Uterus (tissue), 3 donors: ENCODE measurements at regions not wholly inside any gene's neighbourhood (a gene's known extent, or its start where the extent isn't known, plus 50 kb on each side); places are given as distances from the start of the nearest gene placed in this dataset.

Source experiments
- DNase-seq, 2 donors: peaks; one replicate each; pipeline ENCODE4 v3.0.0-alpha.2; 2019 to 2020
- H3K27ac ChIP-seq, 2 donors: fragments of 200-600 bp; sonication (generic); 1 replicate in 1 of 2; 2 replicates in 1 of 2; pipeline ENCODE4 v1.5.1; 2016 to 2018
- H3K27me3 ChIP-seq, 2 donors: fragments of 200-600 bp; sonication (generic); one replicate each; pipeline ENCODE4 v1.5.1; 2018 to 2019; ENCODE audit warnings: control low read depth in 1 of 2
- H3K36me3 ChIP-seq, 2 donors: fragments of 200-600 bp; sonication (generic); one replicate each; pipeline ENCODE4 v1.5.1; 2019; ENCODE audit warnings: control low read depth in 1 of 2
- H3K4me1 ChIP-seq, 2 donors: fragments of 200-600 bp; sonication (generic); one replicate each; pipeline ENCODE4 v1.5.1; 2018 to 2019; ENCODE audit warnings: control low read depth in 1 of 2
- H3K4me3 ChIP-seq, 2 donors: fragments of 200-600 bp; sonication (generic); 1 replicate in 1 of 2; 2 replicates in 1 of 2; pipeline ENCODE4 v1.5.1; 2018 to 2019; ENCODE audit warnings: mild to moderate bottlenecking in 1 of 2
- H3K9me3 ChIP-seq, 2 donors: fragments of 200-600 bp; sonication (generic); one replicate each; pipeline ENCODE4 v1.5.1; 2019; ENCODE audit warnings: control low read depth in 1 of 2
- POLR2A ChIP-seq, 2 donors: fragments of 450-650 bp; IDR thresholded peaks; one replicate each; pipeline ENCODE4 v1.6.1; 2016; ENCODE audit warnings: antibody characterized with exemption in 2 of 2, mild to moderate bottlenecking in 1 of 2, moderate library complexity in 1 of 2
- intact Hi-C: fragments of 100-400 bp; cut with DNase I; formaldehyde crosslinking; loops from one replicate; pipeline ENCODE4 v1.15.1; 2023; ENCODE audit warnings: low total_unique reads
- TF ChIP-seq, protein P1 (sequence below), 4 experiments: fragments of 200-600 bp in 2 of 4; fragments of 450-650 bp in 2 of 4; sonication (generic) in 2 of 4; IDR thresholded peaks; one replicate each; pipeline ENCODE4 v1.5.1; 2016 to 2019; ENCODE audit warnings: antibody characterized with exemption in 4 of 4, mild to moderate bottlenecking in 2 of 4, moderate library complexity in 1 of 4
- donor health status: DM: yes; HTN: yes; CAD: no.

- H3K4me3 ChIP-seq: no peak overlapping the region
- TF ChIP-seq, protein P1, sequence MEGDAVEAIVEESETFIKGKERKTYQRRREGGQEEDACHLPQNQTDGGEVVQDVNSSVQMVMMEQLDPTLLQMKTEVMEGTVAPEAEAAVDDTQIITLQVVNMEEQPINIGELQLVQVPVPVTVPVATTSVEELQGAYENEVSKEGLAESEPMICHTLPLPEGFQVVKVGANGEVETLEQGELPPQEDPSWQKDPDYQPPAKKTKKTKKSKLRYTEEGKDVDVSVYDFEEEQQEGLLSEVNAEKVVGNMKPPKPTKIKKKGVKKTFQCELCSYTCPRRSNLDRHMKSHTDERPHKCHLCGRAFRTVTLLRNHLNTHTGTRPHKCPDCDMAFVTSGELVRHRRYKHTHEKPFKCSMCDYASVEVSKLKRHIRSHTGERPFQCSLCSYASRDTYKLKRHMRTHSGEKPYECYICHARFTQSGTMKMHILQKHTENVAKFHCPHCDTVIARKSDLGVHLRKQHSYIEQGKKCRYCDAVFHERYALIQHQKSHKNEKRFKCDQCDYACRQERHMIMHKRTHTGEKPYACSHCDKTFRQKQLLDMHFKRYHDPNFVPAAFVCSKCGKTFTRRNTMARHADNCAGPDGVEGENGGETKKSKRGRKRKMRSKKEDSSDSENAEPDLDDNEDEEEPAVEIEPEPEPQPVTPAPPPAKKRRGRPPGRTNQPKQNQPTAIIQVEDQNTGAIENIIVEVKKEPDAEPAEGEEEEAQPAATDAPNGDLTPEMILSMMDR (IDR thresholded peaks at IDR 0.05): no peak
- TF ChIP-seq POLR2A (IDR thresholded peaks at IDR 0.05): no peak
- no peaks in the 10 kb centered on the region for H3K27me3 ChIP-seq
- no peaks in the 10 kb centered on the region for H3K36me3 ChIP-seq
- H3K4me1 ChIP-seq: no peaks in the 10 kb centered on the region
- no peaks in the 10 kb centered on the region for H3K9me3 ChIP-seq
- no peak for DNase-seq
- H3K27ac ChIP-seq: no peak overlapping the region
- intact Hi-C loops: no loop called here
Observed at GRCh38 chr14:34111505-34111904, 160.6 kb upstream of the EGLN3 start.

GRCh38 chr14:34110531-34110930, 159.7 kb upstream of the EGLN3 start:
- no peaks in the 10 kb centered on the region for H3K9me3 ChIP-seq
- no peaks in the 10 kb centered on the region for H3K4me1 ChIP-seq
- H3K27me3 ChIP-seq: no peaks in the 10 kb centered on the region
- no peak for TF ChIP-seq POLR2A (IDR thresholded peaks at IDR 0.05)
- TF ChIP-seq, protein P1 (IDR thresholded peaks at IDR 0.05): no peak
- intact Hi-C loops: no loop called here
- H3K36me3 ChIP-seq: no peaks in the 10 kb centered on the region
- H3K4me3 ChIP-seq: no peak overlapping the region
- no peak overlapping the region for H3K27ac ChIP-seq
- DNase-seq: no peak

GRCh38 chr14:34107441-34107840, 156.6 kb upstream of the EGLN3 start:
- DNase-seq: no peak
- Histone ChIP-seq H3K4me1 (no peaks in the 10 kb centered on the region), H3K27ac (no peak overlapping the region), H3K36me3 (no peaks in the 10 kb centered on the region), H3K4me3 (no peak overlapping the region), H3K9me3 (no peaks in the 10 kb centered on the region), H3K27me3 (no peaks in the 10 kb centered on the region)
- TF ChIP-seq, protein P1 (IDR thresholded peaks at IDR 0.05): no peak
- no peak for TF ChIP-seq POLR2A (IDR thresholded peaks at IDR 0.05)
- intact Hi-C loops: no loop called here

- Histone ChIP-seq H3K4me3 (no peak overlapping the region), H3K9me3 (no peaks in the 10 kb centered on the region), H3K27ac (no peak overlapping the region), H3K4me1 (no peaks in the 10 kb centered on the region), H3K27me3 (no peaks in the 10 kb centered on the region), H3K36me3 (no peaks in the 10 kb centered on the region)
- intact Hi-C loops: no loop called here
- no peak for TF ChIP-seq POLR2A (IDR thresholded peaks at IDR 0.05)
- TF ChIP-seq, protein P1 (IDR thresholded peaks at IDR 0.05): no peak
- no peak for DNase-seq
Observed at GRCh38 chr14:34106310-34106709, 155.4 kb upstream of the EGLN3 start.

DNA sequence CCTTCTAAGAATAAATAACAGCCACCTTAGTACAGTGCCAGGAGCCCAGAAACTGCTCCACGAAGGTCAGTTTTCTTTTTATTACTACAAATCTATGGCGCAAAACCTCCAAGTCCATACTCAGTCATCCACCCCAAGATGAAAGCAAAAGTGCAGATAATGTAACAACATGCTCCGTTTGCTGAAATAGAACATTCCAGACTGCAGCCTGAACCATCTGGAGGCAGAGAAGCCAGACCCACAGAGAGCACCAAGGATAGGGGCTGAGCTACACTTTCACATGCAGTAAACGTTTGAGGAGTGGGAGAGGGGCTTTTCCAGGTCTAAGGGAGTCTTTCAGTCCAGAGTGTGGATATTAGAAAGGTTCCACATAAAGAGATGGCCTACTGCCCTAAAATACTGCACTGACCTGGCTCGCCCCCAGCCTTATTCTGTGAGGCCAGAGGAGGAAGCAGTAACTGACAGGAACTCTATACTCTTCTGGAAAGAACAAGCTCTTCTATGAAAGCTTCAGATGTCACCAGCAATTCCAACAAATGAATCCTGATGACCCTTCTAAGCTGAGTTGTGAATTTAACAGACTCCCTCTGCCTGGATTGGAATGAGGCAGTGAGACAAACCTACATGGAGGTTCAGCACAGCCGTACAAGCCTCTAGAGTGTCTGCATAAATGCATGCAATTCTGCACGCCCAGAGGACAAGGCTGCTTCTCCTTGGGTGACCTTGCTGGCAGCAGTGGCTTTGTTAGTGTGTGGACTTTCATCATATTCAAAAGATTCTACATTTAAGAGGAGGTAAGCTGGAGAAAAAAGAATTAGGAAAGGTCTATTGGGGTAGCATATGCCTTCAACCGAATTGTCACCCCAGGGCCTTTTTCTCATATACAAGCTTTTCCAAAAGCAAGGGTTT, 153.9 kb upstream of the EGLN3 start:
- H3K4me3 ChIP-seq: no peak overlapping the region
- no peaks in the 10 kb centered on the region for H3K4me1 ChIP-seq
- intact Hi-C loops: loop anchor here (5.0 kb wide), 1 partner anchor 267 kb away; no protein-coding TSS in a partner anchor
- H3K27me3 ChIP-seq: no peaks in the 10 kb centered on the region
- H3K36me3 ChIP-seq: no peaks in the 10 kb centered on the region
- no peak for DNase-seq
- TF ChIP-seq, protein P1 (IDR thresholded peaks at IDR 0.05): no peak
- TF ChIP-seq POLR2A (IDR thresholded peaks at IDR 0.05): no peak
- no peaks in the 10 kb centered on the region for H3K9me3 ChIP-seq
- no peak overlapping the region for H3K27ac ChIP-seq
